ENCODE measurements at regions not wholly inside any gene's neighbourhood (a gene's known extent, or its start where the extent isn't known, plus 50 kb on each side); places are given as distances from the start of the nearest gene placed in this dataset.

- Mint-ChIP-seq H3K4me1 (no peaks in the 10 kb centered on the region), H3K27ac (no peak overlapping the region), H3K4me3 (no peak overlapping the region), H3K9me3 (peaks cover 3% of the 10 kb centered on the region), H3K27me3 (peaks cover 5% of the 10 kb centered on the region), H3K36me3 (ENCODE audit: low read depth) (no peaks in the 10 kb centered on the region)
- POLR2A ChIA-PET = no interaction called here
- no peak for TF ChIP-seq CTCF (IDR thresholded peaks at IDR 0.05)
- CTCF ChIA-PET = no interaction called here
- intact Hi-C loops (cut with micrococcal nuclease) = no loop called here
- ATAC-seq (ENCODE audit: low read depth) (no peak), DNase-seq (no peak)
Measured at GRCh38 chr4:169906821-169907220, 119.4 kb downstream of the MFAP3L start.

- CTCF ChIA-PET = no interaction called here
- Mint-ChIP-seq H3K4me3 (no peak overlapping the region), H3K27ac (no peak overlapping the region), H3K4me1 (no peaks in the 10 kb centered on the region), H3K9me3 (peaks cover 3% of the 10 kb centered on the region), H3K27me3 (peaks cover 5% of the 10 kb centered on the region), H3K36me3 (ENCODE audit: low read depth) (no peaks in the 10 kb centered on the region)
- intact Hi-C loops (cut with micrococcal nuclease) = no loop called here
- ATAC-seq (ENCODE audit: low read depth) (no peak), DNase-seq (no peak)
- POLR2A ChIA-PET = no interaction called here
- no peak for TF ChIP-seq CTCF (IDR thresholded peaks at IDR 0.05)
Measured at GRCh38 chr4:169906104-169906503, 120.1 kb downstream of the MFAP3L start.

- DNase-seq (no peak), ATAC-seq (ENCODE audit: low read depth) (no peak)
- no peak overlapping the region for H3K27ac Mint-ChIP-seq
- H3K36me3 Mint-ChIP-seq (ENCODE audit: low read depth) = no peaks in the 10 kb centered on the region
- intact Hi-C loops (cut with micrococcal nuclease) = no loop called here
- H3K27me3 Mint-ChIP-seq = peaks cover 5% of the 10 kb centered on the region
- POLR2A ChIA-PET = no interaction called here
- H3K4me1 Mint-ChIP-seq = no peaks in the 10 kb centered on the region
- peaks cover 3% of the 10 kb centered on the region for H3K9me3 Mint-ChIP-seq
- CTCF ChIA-PET = no interaction called here
- no peak overlapping the region for H3K4me3 Mint-ChIP-seq
- TF ChIP-seq CTCF (IDR thresholded peaks at IDR 0.05) = no peak
Measured at GRCh38 chr4:169902658-169903345, 123.4 kb downstream of the MFAP3L start.

- ChIA-PET CTCF (no interaction called here), POLR2A (no interaction called here)
- intact Hi-C loops (cut with micrococcal nuclease) = no loop called here
- no peak for ATAC-seq (ENCODE audit: low read depth)
- DNase-seq = no peak
- Mint-ChIP-seq H3K9me3 (no peaks in the 10 kb centered on the region), H3K4me1 (no peaks in the 10 kb centered on the region), H3K4me3 (no peak overlapping the region), H3K36me3 (ENCODE audit: low read depth) (no peaks in the 10 kb centered on the region), H3K27ac (no peak overlapping the region), H3K27me3 (peaks cover 1% of the 10 kb centered on the region)
- no peak for TF ChIP-seq CTCF (IDR thresholded peaks at IDR 0.05)
Measured at GRCh38 chr4:169900241-169900845, 125.9 kb downstream of the MFAP3L start.

GRCh38 chr4:169899295-169899694 is 126.9 kb downstream of the MFAP3L start:
- Mint-ChIP-seq H3K4me3 (no peak overlapping the region), H3K27ac (no peak overlapping the region), H3K27me3 (peaks cover 1% of the 10 kb centered on the region), H3K4me1 (no peaks in the 10 kb centered on the region), H3K36me3 (ENCODE audit: low read depth) (no peaks in the 10 kb centered on the region), H3K9me3 (no peaks in the 10 kb centered on the region)
- POLR2A ChIA-PET = no interaction called here
- intact Hi-C loops (cut with micrococcal nuclease) = no loop called here
- CTCF ChIA-PET = no interaction called here
- DNase-seq (no peak), ATAC-seq (ENCODE audit: low read depth) (no peak)
- TF ChIP-seq CTCF (IDR thresholded peaks at IDR 0.05) = no peak
